Activated CD4-positive, alpha-beta T cell treated with anti-CD3 and anti-CD28 coated beads, Interleukin-2, Interleukin-4, amounts not matched to agents 100 ng/mL and 50 ng/mL, durations not matched to agents 16 hours and 8 hours (primary cell): ENCODE measurements at regions not wholly inside any gene's neighbourhood (a gene's known extent, or its start where the extent isn't known, plus 50 kb on each side); places are given as distances from the start of the nearest gene placed in this dataset.
A peak's percentile ranks its signal among the peaks of the same experiment; 100 is the strongest.

Source experiments
- DNase-seq: peaks from one replicate; pipeline ENCODE4 v3.0.0-alpha.2; 2020; ENCODE audit warnings: low spot score

- DNase-seq: no peak
These were observed 238.5 kb downstream of the TBX18 start for GRCh38 chr6:84525907-84526306.

- peak; percentile 10 for DNase-seq
These were observed 239.8 kb downstream of the TBX18 start for GRCh38 chr6:84524636-84525035.

DNA sequence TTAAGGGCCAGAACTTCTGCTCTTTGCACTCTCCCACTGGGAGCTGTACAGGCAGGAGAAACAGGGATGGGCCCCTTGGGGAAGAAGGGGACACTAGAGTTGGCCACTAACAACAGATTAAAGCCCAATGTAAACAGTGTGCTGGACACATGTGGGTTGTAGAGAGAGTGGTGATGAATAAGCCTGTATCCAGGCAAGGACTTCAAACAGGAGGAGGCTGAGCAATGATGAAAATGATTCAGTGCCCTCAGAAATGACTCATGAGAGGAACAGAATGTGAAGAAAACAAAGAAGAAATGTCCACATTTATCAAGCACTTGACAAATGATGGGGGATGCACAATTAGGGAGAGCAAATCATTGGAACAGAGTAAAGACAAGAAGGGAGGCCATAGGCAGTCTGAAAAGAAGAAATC is 242.3 kb downstream of the TBX18 start:
- no peak for DNase-seq

- DNase-seq: no peak
These were observed 242.9 kb downstream of the TBX18 start for GRCh38 chr6:84521511-84521910.

DNA sequence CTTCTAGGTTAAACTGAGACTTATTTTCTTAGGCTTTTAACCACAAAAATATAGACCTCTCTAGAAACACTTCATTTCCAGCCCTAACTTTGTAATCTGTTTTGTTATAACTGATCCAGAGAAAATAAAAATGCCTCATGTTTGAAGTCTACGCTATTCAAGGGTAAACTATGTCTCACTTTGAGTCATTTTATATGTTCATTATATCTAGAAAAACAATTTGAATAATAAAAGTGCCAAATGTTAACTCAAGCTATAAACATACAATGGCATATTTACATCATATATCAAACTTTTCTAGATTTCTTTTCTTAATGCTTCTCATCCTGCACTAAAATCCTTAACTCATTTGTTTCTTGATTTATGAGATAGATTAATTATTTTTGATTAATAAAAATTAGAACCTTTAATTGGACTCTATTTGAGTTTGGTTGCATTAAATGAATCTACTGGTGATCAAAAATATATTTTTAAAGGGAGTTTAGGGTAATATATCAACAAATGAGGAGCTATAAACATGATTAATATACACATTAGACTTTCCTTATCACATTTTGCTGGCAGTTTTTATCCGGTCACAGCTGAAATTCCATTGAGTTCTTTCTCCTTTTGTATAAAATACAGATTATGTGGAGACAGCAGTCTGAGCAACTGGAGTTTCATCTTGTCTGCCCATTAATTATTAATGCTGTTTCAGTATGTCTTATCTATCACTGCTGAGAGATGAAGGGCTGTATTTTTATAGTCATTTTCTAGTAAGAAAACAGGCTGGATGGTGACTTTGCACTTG is 246.5 kb downstream of the TBX18 start:
- DNase-seq: no peak

- no peak for DNase-seq
These were observed 248.2 kb downstream of the TBX18 start for GRCh38 chr6:84516154-84516553.

DNA sequence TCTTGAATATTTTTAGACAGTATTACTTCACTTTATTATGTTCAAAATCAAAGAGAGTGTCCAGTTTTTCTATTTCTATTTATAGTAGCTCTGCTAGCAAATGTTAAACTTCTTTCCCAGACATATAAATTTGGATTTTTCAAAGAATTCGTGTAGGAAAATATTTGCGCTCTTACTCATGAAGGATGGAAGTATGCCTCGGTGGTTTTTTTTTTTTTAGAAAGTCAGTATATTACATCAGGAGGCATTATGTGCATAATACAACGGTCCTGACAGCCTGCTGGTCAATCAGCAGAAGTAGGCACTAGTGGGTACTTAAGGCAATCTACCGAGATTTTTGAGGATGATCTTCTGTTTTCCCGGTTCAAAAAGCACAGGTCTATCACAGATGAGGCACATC is 249.3 kb downstream of the TBX18 start:
- no peak for DNase-seq

GRCh38 chr6:84514089-84514971 is 250.1 kb downstream of the TBX18 start:
- DNase-seq: no peak

DNA sequence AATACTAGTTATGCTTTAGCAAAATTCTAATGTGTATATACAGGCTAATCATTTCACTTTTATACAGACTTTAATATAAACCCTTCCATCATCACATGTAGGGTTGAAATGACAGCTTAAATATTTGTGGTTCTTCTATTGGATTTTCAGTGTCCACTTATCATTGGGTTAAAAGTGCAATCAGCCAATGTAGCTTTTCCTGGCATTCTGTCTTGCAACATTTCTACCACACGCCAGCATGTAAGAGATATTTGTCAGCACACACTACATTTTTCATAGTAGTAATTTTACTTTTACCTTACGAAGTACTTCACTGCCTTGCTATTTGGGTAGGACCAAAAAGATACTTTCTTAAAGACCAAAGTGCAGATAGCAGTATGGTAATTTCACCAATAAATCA is 252.0 kb downstream of the TBX18 start:
- no peak for DNase-seq

- DNase-seq: no peak
These were observed 252.5 kb downstream of the TBX18 start for GRCh38 chr6:84511929-84512328.

- DNase-seq: no peak
These were observed 255.4 kb downstream of the TBX18 start for GRCh38 chr6:84508981-84509380.

- DNase-seq: no peak
These were observed 256.1 kb downstream of the TBX18 start for GRCh38 chr6:84508334-84508733.

DNA sequence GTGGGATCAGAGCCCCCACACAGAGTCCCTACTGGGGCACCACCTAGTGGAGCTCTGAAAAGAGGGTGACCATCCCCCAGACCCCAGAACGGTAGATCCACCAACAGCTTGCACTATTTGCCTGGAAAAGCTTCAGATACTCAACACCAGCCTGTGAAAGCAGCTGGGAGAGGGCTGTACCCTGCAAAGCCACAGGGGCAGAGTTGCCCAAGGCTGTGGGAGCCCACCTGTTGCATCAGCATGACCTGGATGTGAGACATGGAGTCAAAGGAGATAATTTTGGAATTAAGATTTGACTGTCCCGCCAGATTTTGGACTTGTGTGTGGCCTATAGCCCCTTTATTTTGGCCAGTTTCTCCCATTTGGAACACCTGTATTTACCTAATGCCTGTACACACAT is 260.4 kb downstream of the TBX18 start:
- no peak for DNase-seq

DNA sequence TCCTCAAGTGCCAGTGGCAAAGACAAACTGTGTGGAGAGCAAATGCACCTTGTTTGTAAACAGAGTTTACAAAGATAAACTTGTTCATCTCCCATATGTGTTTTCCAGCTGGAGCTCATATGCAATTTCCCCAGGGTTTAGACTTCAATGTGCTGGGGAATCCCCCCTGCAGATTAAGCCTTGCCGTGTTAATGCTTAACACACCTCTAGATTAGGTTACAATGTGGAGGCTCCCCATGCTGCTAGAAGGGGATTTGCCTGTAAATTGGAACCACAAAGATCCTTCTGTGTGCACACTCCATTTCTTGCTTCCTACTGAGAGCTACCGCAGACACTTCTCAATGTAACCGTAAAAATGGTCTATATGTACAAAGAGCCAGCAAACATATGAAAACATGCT is 263.1 kb downstream of the TBX18 start:
- no peak for DNase-seq

- DNase-seq: no peak
These were observed 263.7 kb downstream of the TBX18 start for GRCh38 chr6:84500726-84501125.

GRCh38 chr6:84498905-84499304 is 265.5 kb downstream of the TBX18 start:
- no peak for DNase-seq

DNA sequence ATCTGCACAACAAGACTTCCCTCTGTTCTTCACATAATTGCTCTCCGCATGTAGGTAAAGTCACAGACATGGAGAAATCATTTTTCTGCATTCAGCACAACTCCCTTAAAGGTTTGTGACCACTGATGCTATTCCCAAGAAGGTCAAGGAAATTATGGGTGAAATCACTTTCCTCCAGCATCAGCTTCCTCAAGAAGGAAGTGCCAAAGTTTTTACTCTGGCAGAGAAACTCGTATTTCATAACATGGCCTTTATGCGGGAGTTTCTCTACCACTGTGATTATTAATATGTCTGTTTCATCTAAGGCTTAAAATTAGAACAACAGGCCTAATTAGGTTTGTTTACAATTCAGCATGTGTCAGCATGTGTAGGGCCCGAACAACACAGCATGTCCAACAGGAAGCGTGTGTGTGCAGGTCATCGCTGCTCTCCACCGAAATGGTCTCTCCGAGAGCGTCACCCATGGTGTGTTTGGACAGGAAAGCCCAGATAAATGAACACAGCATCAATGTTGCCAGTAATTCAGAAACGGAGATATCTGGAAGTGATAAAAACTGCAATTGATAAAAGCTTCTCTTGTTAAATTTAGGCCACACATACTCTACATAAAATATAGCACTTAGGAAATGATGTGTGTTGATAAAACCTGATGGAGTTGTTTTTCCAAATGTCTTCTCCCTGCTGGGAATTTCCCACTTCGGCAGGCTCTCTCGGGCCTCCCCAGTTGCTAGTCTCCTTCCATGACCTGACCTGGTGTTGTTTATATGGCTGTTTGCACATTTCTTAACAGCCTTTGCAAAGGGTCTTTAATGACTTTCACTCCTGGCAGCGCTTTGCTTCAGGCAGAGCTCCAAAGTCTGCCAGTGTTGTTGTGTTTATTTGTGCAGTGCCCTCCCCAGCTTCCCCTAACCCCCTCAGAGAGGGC is 265.1 kb upstream of the CEP162 start:
- DNase-seq: no peak

GRCh38 chr6:84489598-84489997 is 262.2 kb upstream of the CEP162 start:
- no peak for DNase-seq

DNA sequence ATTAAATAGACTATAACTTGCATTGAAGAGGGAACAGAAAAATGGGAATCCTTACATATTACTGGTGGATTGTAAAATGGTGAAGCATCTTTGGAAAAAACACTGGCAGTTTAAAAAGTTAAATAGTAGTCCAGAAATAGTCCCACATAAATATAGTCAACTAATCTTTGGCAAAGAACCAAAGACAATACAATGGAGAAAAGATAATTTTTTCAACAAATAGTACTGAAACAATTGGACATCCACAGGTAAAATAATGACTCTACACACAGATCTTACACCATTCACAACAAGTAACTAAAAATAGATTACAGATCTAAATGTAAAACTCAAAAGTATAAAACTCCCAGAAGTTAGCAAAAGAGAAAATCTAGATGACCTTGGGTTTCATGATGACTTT is 259.1 kb upstream of the CEP162 start:
- DNase-seq: no peak

- no peak for DNase-seq
These were observed 241.7 kb upstream of the CEP162 start for GRCh38 chr6:84469144-84469543.

DNA sequence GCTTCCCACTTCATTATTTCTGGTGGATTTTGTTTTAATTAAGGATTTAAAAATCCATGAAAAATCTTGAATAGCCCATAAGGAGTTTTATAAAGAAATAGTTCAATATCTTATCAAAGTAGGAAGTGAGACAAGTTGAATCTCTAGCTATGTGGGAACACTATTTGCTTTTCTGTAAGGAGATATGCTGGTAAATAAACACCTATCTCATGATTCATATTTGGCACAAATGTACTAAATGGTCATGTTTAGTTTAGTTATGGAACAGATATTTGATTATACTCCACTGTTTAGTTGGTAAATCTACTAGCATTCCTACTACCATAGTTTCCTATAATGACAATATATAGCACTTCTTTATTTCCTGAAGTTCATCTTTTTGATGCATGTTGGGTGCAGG is 239.9 kb upstream of the CEP162 start:
- no peak for DNase-seq

DNA sequence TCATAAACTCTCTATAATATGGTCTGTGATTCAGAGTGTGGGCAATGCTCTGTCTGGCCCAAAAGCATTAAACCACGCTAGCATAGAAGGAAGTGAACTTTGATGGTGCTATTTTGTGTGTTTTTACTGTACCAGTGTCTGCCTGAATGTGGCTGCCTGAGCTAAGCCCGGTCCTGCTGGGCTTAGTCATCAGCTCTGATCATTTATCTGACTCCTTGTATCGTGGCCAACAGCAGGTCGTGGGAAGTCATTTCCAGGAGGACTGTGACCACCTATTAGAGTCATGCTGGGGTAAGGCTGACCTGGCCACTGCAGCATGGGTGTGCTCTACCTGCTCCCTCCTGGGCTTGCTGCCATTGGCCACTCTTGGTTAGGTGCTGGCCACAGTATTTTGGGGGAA is 239.1 kb upstream of the CEP162 start:
- DNase-seq: no peak
